Bronchial epithelial cell (primary cell): ENCODE measurements at regions not wholly inside any gene's neighbourhood (a gene's known extent, or its start where the extent isn't known, plus 50 kb on each side); places are given as distances from the start of the nearest gene placed in this dataset.

ENCODE experiments used
- DNase-seq: peaks from one replicate; pipeline ENCODE4 v3.0.0-alpha.2; 2010; ENCODE audit warnings: low read depth
- FAIRE-seq: peaks from 2 replicates; lab custom pipeline; 2011; peaks lifted over from hg19 to GRCh38; lab: Jason Lieb, UNC
- H3K27me3 ChIP-seq: 2 replicates; pipeline ENCODE4 v1.5.1; 2011; ENCODE audit warnings: low read length; ENCODE audit not compliant: control insufficient read depth, insufficient read depth
- H3K36me3 ChIP-seq: 2 replicates; pipeline ENCODE4 v1.5.1; 2011; ENCODE audit warnings: low read length; ENCODE audit not compliant: control insufficient read depth, insufficient read depth
- H3K4me3 ChIP-seq: 2 replicates; pipeline ENCODE4 v1.5.1; 2011; ENCODE audit warnings: mild to moderate bottlenecking, low read depth, low read length, control low read depth
- CTCF ChIP-seq: IDR thresholded peaks from 2 replicates; pipeline ENCODE4 v1.5.1; 2011; ENCODE audit warnings: mild to moderate bottlenecking, moderate library complexity, low read length, control low read depth, inconsistent platforms; ENCODE audit not compliant: insufficient read depth, severe bottlenecking

GRCh38 chr1:112298558-112298957, 97.5 kb upstream of the CTTNBP2NL start:
- H3K36me3 ChIP-seq: no peaks in the 10 kb centered on the region
- H3K27me3 ChIP-seq: no peaks in the 10 kb centered on the region
- DNase-seq (peak; percentile 65), FAIRE-seq (no peak)
- no peak overlapping the region for H3K4me3 ChIP-seq
- TF ChIP-seq CTCF: peak; percentile 81

- no peak for TF ChIP-seq CTCF
- Histone ChIP-seq H3K4me3 (no peak overlapping the region), H3K27me3 (no peaks in the 10 kb centered on the region), H3K36me3 (no peaks in the 10 kb centered on the region)
- FAIRE-seq (no peak), DNase-seq (no peak)
These were observed 91.9 kb upstream of the CTTNBP2NL start for GRCh38 chr1:112304126-112304525.

- DNase-seq (no peak), FAIRE-seq (peak; percentile 60)
- no peaks in the 10 kb centered on the region for H3K36me3 ChIP-seq
- H3K27me3 ChIP-seq: no peaks in the 10 kb centered on the region
- H3K4me3 ChIP-seq: no peak overlapping the region
- TF ChIP-seq CTCF: no peak
These were observed 91.4 kb upstream of the CTTNBP2NL start for GRCh38 chr1:112304612-112305011.

GRCh38 chr1:112307930-112308591, 88.0 kb upstream of the CTTNBP2NL start:
- H3K27me3 ChIP-seq: peaks cover 2% of the 10 kb centered on the region
- H3K36me3 ChIP-seq: no peaks in the 10 kb centered on the region
- no peak for FAIRE-seq
- no peak for TF ChIP-seq CTCF
- no peak overlapping the region for H3K4me3 ChIP-seq
- DNase-seq: no peak

- FAIRE-seq: no peak
- Histone ChIP-seq H3K4me3 (no peak overlapping the region), H3K27me3 (peaks cover 2% of the 10 kb centered on the region), H3K36me3 (no peaks in the 10 kb centered on the region)
- no peak for TF ChIP-seq CTCF
- DNase-seq: no peak
These were observed 87.3 kb upstream of the CTTNBP2NL start for GRCh38 chr1:112308716-112309115.

- Histone ChIP-seq H3K4me3 (no peak overlapping the region), H3K36me3 (no peaks in the 10 kb centered on the region), H3K27me3 (peaks cover 2% of the 10 kb centered on the region)
- DNase-seq (no peak), FAIRE-seq (no peak)
- TF ChIP-seq CTCF: no peak
These were observed 86.5 kb upstream of the CTTNBP2NL start for GRCh38 chr1:112309499-112309898.
